ENCODE measurements at regions not wholly inside any gene's neighbourhood (a gene's known extent, or its start where the extent isn't known, plus 50 kb on each side); places are given as distances from the start of the nearest gene placed in this dataset.

GRCh38 chr2:145157741-145158591 lies 638.0 kb upstream of the ZEB2 start:
- no peak for DNase-seq (ENCODE audit: low read depth in 2 of 3, low spot score in 1 of 3)

GRCh38 chr2:145157036-145157675 lies 637.2 kb upstream of the ZEB2 start:
- DNase-seq (ENCODE audit: low read depth in 2 of 3, low spot score in 1 of 3) = no peak

GRCh38 chr2:145156199-145156598 lies 636.3 kb upstream of the ZEB2 start:
- no peak for DNase-seq (ENCODE audit: low read depth in 2 of 3, low spot score in 1 of 3)

- DNase-seq (ENCODE audit: low read depth in 2 of 3, low spot score in 1 of 3) = no peak
Measured at GRCh38 chr2:145155196-145155595, 635.3 kb upstream of the ZEB2 start.

- DNase-seq (ENCODE audit: low read depth in 2 of 3, low spot score in 1 of 3) = no peak
Measured at GRCh38 chr2:145154731-145155130, 634.8 kb upstream of the ZEB2 start.

GRCh38 chr2:145146691-145147090 lies 626.8 kb upstream of the ZEB2 start:
- DNase-seq (ENCODE audit: low read depth in 2 of 3, low spot score in 1 of 3) = no peak

- no peak for DNase-seq (ENCODE audit: low read depth in 2 of 3, low spot score in 1 of 3)
Measured at GRCh38 chr2:145144131-145144728, 624.3 kb upstream of the ZEB2 start.

GRCh38 chr2:145141981-145142380 lies 622.1 kb upstream of the ZEB2 start:
- no peak for DNase-seq (ENCODE audit: low read depth in 2 of 3, low spot score in 1 of 3)

- DNase-seq (ENCODE audit: low read depth in 2 of 3, low spot score in 1 of 3) = no peak
Measured at GRCh38 chr2:145140658-145141057, 620.7 kb upstream of the ZEB2 start.

- DNase-seq (ENCODE audit: low read depth in 2 of 3, low spot score in 1 of 3) = no peak
Measured at GRCh38 chr2:145138626-145139025, 618.7 kb upstream of the ZEB2 start.

- DNase-seq (ENCODE audit: low read depth in 2 of 3, low spot score in 1 of 3) = no peak
Measured at GRCh38 chr2:145137901-145138300, 618.0 kb upstream of the ZEB2 start.

GRCh38 chr2:145137211-145137610 lies 617.3 kb upstream of the ZEB2 start:
- no peak for DNase-seq (ENCODE audit: low read depth in 2 of 3, low spot score in 1 of 3)

- DNase-seq (ENCODE audit: low read depth in 2 of 3, low spot score in 1 of 3) = no peak
Measured at GRCh38 chr2:145136702-145137101, 616.8 kb upstream of the ZEB2 start.

- no peak for DNase-seq (ENCODE audit: low read depth in 2 of 3, low spot score in 1 of 3)
Measured at GRCh38 chr2:145126146-145126545, 606.2 kb upstream of the ZEB2 start.

GRCh38 chr2:145124085-145124484 lies 604.2 kb upstream of the ZEB2 start:
- no peak for DNase-seq (ENCODE audit: low read depth in 2 of 3, low spot score in 1 of 3)

- DNase-seq (ENCODE audit: low read depth in 2 of 3, low spot score in 1 of 3) = no peak
Measured at GRCh38 chr2:145123606-145124005, 603.7 kb upstream of the ZEB2 start.

- no peak for DNase-seq (ENCODE audit: low read depth in 2 of 3, low spot score in 1 of 3)
Measured at GRCh38 chr2:145119225-145119624, 599.3 kb upstream of the ZEB2 start.

GRCh38 chr2:145116834-145117725 lies 597.2 kb upstream of the ZEB2 start:
- no peak for DNase-seq (ENCODE audit: low read depth in 2 of 3, low spot score in 1 of 3)

GRCh38 chr2:145116056-145116455 lies 596.1 kb upstream of the ZEB2 start:
- DNase-seq (ENCODE audit: low read depth in 2 of 3, low spot score in 1 of 3) = no peak

GRCh38 chr2:145114726-145115125 lies 594.8 kb upstream of the ZEB2 start:
- DNase-seq (ENCODE audit: low read depth in 2 of 3, low spot score in 1 of 3) = no peak

- no peak for DNase-seq (ENCODE audit: low read depth in 2 of 3, low spot score in 1 of 3)
Measured at GRCh38 chr2:145112467-145112866, 592.5 kb upstream of the ZEB2 start.

All from stimulated activated CD4-positive, alpha-beta T cell treated with anti-CD3 and anti-CD28 coated beads, Interleukin-12 subunit alpha, Interleukin-12 subunit beta, amount 100 ng/mL, for 48 hours (primary cell).